Natural killer cell (primary cell): ENCODE measurements at regions not wholly inside any gene's neighbourhood (a gene's known extent, or its start where the extent isn't known, plus 50 kb on each side); places are given as distances from the start of the nearest gene placed in this dataset.

Experiments
- ATAC-seq, 3 donors: fragments of 150-1000 bp in 2 of 3; fragments of 200-7000 bp in 1 of 3; cut with Tn5 transposase; 1 replicate in 1 of 3; 2 replicates in 2 of 3; pipeline ENCODE4 v1.10.0; 2021; ENCODE audit warnings: mild to moderate bottlenecking in 2 of 3, moderate library complexity in 2 of 3
- DNase-seq, 2 donors: peaks; one replicate each; pipeline versions ENCODE4 v3.0.0 to v3.0.0-alpha.2; 2013 to 2021; ENCODE audit warnings: mixed read lengths in 1 of 2
- H3K27ac ChIP-seq: one replicate; pipeline ENCODE4 v1.5.1; 2013; ENCODE audit warnings: mild to moderate bottlenecking, low read length
- H3K27me3 ChIP-seq: one replicate; pipeline ENCODE4 v1.6.1; 2013; ENCODE audit warnings: low read length; ENCODE audit not compliant: control insufficient read depth, insufficient read depth
- H3K36me3 ChIP-seq: one replicate; pipeline ENCODE4 v1.6.1; 2013; ENCODE audit warnings: low read length; ENCODE audit not compliant: control insufficient read depth, insufficient read depth
- H3K4me1 ChIP-seq: one replicate; pipeline ENCODE4 v1.6.1; 2013; ENCODE audit warnings: low read length; ENCODE audit not compliant: control insufficient read depth, insufficient read depth
- H3K4me3 ChIP-seq: one replicate; pipeline ENCODE4 v1.5.1; 2013; ENCODE audit warnings: low read length
- H3K9me3 ChIP-seq: one replicate; pipeline ENCODE4 v1.6.1; 2013; ENCODE audit warnings: low read length; ENCODE audit not compliant: control insufficient read depth, insufficient read depth
- H3K27ac Mint-ChIP-seq, 2 donors: one replicate each; pipeline ENCODE4 v1.8.0; 2022; ENCODE audit warnings: mild to moderate bottlenecking in 2 of 2, mixed read lengths in 2 of 2, moderate library complexity in 1 of 2
- H3K27me3 Mint-ChIP-seq, 2 donors: one replicate each; pipeline ENCODE4 v1.8.0; 2022; ENCODE audit warnings: low read depth in 2 of 2, mixed read lengths in 2 of 2
- H3K36me3 Mint-ChIP-seq: one replicate; pipeline ENCODE4 v1.8.0; 2022; ENCODE audit warnings: mixed read lengths
- H3K4me1 Mint-ChIP-seq, 2 donors: one replicate each; pipeline ENCODE4 v1.8.0; 2022; ENCODE audit warnings: mixed read lengths in 2 of 2
- H3K4me3 Mint-ChIP-seq: one replicate; pipeline ENCODE4 v1.8.0; 2022; ENCODE audit warnings: mild to moderate bottlenecking, moderate library complexity, mixed read lengths
- H3K9me3 Mint-ChIP-seq, 2 donors: one replicate each; pipeline ENCODE4 v1.8.0; 2022; ENCODE audit warnings: mixed read lengths in 2 of 2
- CTCF ChIP-seq: fragments of 200-600 bp; IDR thresholded peaks from one replicate; pipeline ENCODE4 v1.8.0; 2022; ENCODE audit warnings: antibody characterized with exemption
- WGBS: methylation state at CpG from one replicate; pipeline ENCODE4 v1.1.7; 2013; ENCODE audit warnings: missing lambda C conversion rate; ENCODE audit not compliant: insufficient coverage; 5-methylcytosine and 5-hydroxymethylcytosine counted together
- intact Hi-C: fragments of 100-400 bp; cut with micrococcal nuclease; formaldehyde crosslinking; loops from one replicate; pipeline ENCODE4 v1.14.2; 2022

- Mint-ChIP-seq H3K4me1 (peaks cover 28 to 41% of the 10 kb centered on the region in 2 donors), H3K27ac (no peak overlapping the region), H3K36me3 (no peaks in the 10 kb centered on the region), H3K27me3 (no peaks in the 10 kb centered on the region), H3K9me3 (no peaks in the 10 kb centered on the region), H3K4me3 (no peak overlapping the region)
- Histone ChIP-seq H3K9me3 (no peaks in the 10 kb centered on the region), H3K27me3 (no peaks in the 10 kb centered on the region), H3K4me1 (peaks cover 15% of the 10 kb centered on the region), H3K4me3 (no peak overlapping the region), H3K27ac (no peak overlapping the region), H3K36me3 (no peaks in the 10 kb centered on the region)
- no peak for TF ChIP-seq CTCF
- no peak for ATAC-seq
- WGBS: 95% methylated on average over 5 of the region's 5 CpGs
- intact Hi-C loops: no loop called here
- no peak for DNase-seq
These were observed 56.8 kb upstream of the SVIL start for GRCh38 chr10:29691564-29692072.

- peak overlapping the region; percentile 2 for H3K27ac ChIP-seq
- peak overlapping the region; percentile 49 for H3K4me3 Mint-ChIP-seq
- peaks cover 0 to 3% of the 10 kb centered on the region in 2 donors for H3K9me3 Mint-ChIP-seq
- H3K36me3 Mint-ChIP-seq: no peaks in the 10 kb centered on the region
- peak; percentile 78 to 80 (median 80) for ATAC-seq
- H3K4me1 Mint-ChIP-seq: peaks cover 54 to 57% of the 10 kb centered on the region in 2 donors
- peak in 1 of 2 donors; percentile 34 for DNase-seq
- no peaks in the 10 kb centered on the region for H3K27me3 Mint-ChIP-seq
- no peaks in the 10 kb centered on the region for H3K9me3 ChIP-seq
- peak overlapping the region; percentile 56 to 85 for H3K27ac Mint-ChIP-seq
- no peaks in the 10 kb centered on the region for H3K27me3 ChIP-seq
- intact Hi-C loops: loop anchor here (2.0 to 10.0 kb wide), 3 partner anchors 30 to 52 kb away; no protein-coding TSS in a partner anchor
- no peak for TF ChIP-seq CTCF
- WGBS: 49% methylated on average over 7 of the region's 7 CpGs
- H3K36me3 ChIP-seq: no peaks in the 10 kb centered on the region
- H3K4me1 ChIP-seq: peaks cover 19% of the 10 kb centered on the region
- no peak overlapping the region for H3K4me3 ChIP-seq
These were observed 54.2 kb upstream of the SVIL start for GRCh38 chr10:29689001-29689400.

GRCh38 chr10:29688230-29688661 lies 53.5 kb upstream of the SVIL start:
- Histone ChIP-seq H3K27ac (peak overlapping the region; percentile 5), H3K27me3 (no peaks in the 10 kb centered on the region), H3K9me3 (no peaks in the 10 kb centered on the region), H3K4me1 (peaks cover 24% of the 10 kb centered on the region), H3K36me3 (no peaks in the 10 kb centered on the region), H3K4me3 (no peak overlapping the region)
- WGBS: 83% methylated on average over 7 of the region's 7 CpGs
- ATAC-seq (peak in 2 of 3 donors; percentile 10 to 49), DNase-seq (no peak)
- peak overlapping the region; percentile 49 for H3K4me3 Mint-ChIP-seq
- no peaks in the 10 kb centered on the region for H3K27me3 Mint-ChIP-seq
- intact Hi-C loops: loop anchor here (2.0 to 10.0 kb wide), 3 partner anchors 29 to 51 kb away; no protein-coding TSS in a partner anchor
- H3K9me3 Mint-ChIP-seq: peaks cover 0 to 3% of the 10 kb centered on the region in 2 donors
- peak overlapping the region; percentile 56 to 85 for H3K27ac Mint-ChIP-seq
- H3K36me3 Mint-ChIP-seq: no peaks in the 10 kb centered on the region
- no peak for TF ChIP-seq CTCF
- peaks cover 62 to 65% of the 10 kb centered on the region in 2 donors for H3K4me1 Mint-ChIP-seq
